OCI-LY1 (cell line): ENCODE measurements at regions not wholly inside any gene's neighbourhood (a gene's known extent, or its start where the extent isn't known, plus 50 kb on each side); places are given as distances from the start of the nearest gene placed in this dataset.

Experiments
- EZH2 ChIP-seq: fragments of 200-600 bp; sonication (generic), shearing (Covaris generic); IDR thresholded peaks from 2 replicates; pipeline ENCODE4 v1.8.0; 2017; ENCODE audit warnings: borderline replicate concordance, mixed run types, mild to moderate bottlenecking, antibody characterized with exemption, low read length, moderate library complexity, mixed read lengths
- TF ChIP-seq, protein P1 (sequence below): fragments of 200-600 bp; sonication (generic), shearing (Covaris generic); IDR thresholded peaks from 2 replicates; pipeline ENCODE4 v1.5.1; 2017; ENCODE audit warnings: mild to moderate bottlenecking, antibody characterized with exemption, low read length, moderate library complexity, mixed read lengths

DNA sequence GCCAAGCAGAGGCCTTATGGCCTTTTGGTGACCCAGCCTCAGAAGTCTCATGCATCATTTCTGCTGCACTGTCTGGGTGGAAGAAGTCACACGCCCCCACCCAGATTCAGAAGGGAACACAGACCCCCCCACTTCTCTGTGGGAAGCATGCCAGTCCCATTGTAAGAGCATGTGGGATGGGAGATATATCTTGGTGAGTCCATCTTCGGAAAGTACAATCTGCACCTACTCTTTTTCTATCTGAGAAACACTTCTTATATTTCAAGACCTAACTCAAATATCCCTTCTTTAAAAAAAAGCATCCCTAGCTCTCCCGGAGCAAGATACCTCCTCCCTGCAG, 159.6 kb upstream of the FGGY start:
- TF ChIP-seq, protein P1, sequence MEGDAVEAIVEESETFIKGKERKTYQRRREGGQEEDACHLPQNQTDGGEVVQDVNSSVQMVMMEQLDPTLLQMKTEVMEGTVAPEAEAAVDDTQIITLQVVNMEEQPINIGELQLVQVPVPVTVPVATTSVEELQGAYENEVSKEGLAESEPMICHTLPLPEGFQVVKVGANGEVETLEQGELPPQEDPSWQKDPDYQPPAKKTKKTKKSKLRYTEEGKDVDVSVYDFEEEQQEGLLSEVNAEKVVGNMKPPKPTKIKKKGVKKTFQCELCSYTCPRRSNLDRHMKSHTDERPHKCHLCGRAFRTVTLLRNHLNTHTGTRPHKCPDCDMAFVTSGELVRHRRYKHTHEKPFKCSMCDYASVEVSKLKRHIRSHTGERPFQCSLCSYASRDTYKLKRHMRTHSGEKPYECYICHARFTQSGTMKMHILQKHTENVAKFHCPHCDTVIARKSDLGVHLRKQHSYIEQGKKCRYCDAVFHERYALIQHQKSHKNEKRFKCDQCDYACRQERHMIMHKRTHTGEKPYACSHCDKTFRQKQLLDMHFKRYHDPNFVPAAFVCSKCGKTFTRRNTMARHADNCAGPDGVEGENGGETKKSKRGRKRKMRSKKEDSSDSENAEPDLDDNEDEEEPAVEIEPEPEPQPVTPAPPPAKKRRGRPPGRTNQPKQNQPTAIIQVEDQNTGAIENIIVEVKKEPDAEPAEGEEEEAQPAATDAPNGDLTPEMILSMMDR = no peak
- no peak for TF ChIP-seq EZH2
